Lower lobe of right lung (tissue), 2 donors: ENCODE measurements at regions not wholly inside any gene's neighbourhood (a gene's known extent, or its start where the extent isn't known, plus 50 kb on each side); places are given as distances from the start of the nearest gene placed in this dataset.

Source experiments
- ATAC-seq, 2 donors: fragments of 200-7000 bp; cut with Tn5 transposase; one replicate each; pipeline ENCODE4 v1.9.1; 2020 to 2022; ENCODE audit warnings: mild to moderate bottlenecking in 2 of 2, moderate library complexity in 2 of 2
- DNase-seq: peaks from one replicate; pipeline ENCODE4 v3.0.0-alpha.2; 2020
- H3K27ac ChIP-seq: fragments of 200-600 bp; one replicate; pipeline ENCODE4 v1.8.0; 2022
- H3K27me3 ChIP-seq: fragments of 200-600 bp; one replicate; pipeline ENCODE4 v1.8.0; 2022; ENCODE audit warnings: low read depth
- H3K36me3 ChIP-seq: fragments of 200-600 bp; one replicate; pipeline ENCODE4 v1.8.0; 2022; ENCODE audit warnings: mild to moderate bottlenecking
- H3K4me1 ChIP-seq: fragments of 200-600 bp; one replicate; pipeline ENCODE4 v1.8.0; 2022
- H3K4me3 ChIP-seq: fragments of 200-600 bp; one replicate; pipeline ENCODE4 v1.8.0; 2022; ENCODE audit warnings: mild to moderate bottlenecking
- H3K9me3 ChIP-seq: fragments of 200-600 bp; one replicate; pipeline ENCODE4 v1.8.0; 2022
- intact Hi-C: fragments of 100-400 bp; cut with DNase I; formaldehyde crosslinking; loops from one replicate; pipeline ENCODE4 v1.11.0; 2022
- TF ChIP-seq, protein P1 (sequence below): fragments of 200-600 bp; IDR thresholded peaks from one replicate; pipeline ENCODE4 v1.8.0; 2022; ENCODE audit warnings: antibody characterized with exemption, mild to moderate bottlenecking
- donor health status: DM: no; HTN: yes; CAD: no; lungs with severe emphysema.

DNA sequence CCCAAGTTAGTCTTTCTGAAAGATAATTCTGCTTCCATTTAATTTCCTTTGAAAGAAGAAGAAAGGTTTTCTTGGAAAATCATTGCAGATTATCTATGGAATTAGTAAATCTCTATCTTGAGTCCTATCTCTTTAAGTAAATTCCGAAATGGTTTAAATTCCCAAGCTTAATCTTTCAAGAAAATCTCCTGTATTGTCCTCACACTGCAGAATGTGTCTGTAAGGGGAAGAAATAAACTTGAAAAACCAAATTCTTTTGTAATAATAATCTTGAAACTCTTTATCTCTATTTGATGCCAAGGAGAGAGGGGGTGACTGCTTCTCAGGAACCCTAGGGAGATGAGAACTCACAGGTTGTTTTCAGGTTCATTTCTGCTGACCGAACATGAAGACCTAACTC lies 150.8 kb upstream of the ARHGAP28 start:
- TF ChIP-seq, protein P1, sequence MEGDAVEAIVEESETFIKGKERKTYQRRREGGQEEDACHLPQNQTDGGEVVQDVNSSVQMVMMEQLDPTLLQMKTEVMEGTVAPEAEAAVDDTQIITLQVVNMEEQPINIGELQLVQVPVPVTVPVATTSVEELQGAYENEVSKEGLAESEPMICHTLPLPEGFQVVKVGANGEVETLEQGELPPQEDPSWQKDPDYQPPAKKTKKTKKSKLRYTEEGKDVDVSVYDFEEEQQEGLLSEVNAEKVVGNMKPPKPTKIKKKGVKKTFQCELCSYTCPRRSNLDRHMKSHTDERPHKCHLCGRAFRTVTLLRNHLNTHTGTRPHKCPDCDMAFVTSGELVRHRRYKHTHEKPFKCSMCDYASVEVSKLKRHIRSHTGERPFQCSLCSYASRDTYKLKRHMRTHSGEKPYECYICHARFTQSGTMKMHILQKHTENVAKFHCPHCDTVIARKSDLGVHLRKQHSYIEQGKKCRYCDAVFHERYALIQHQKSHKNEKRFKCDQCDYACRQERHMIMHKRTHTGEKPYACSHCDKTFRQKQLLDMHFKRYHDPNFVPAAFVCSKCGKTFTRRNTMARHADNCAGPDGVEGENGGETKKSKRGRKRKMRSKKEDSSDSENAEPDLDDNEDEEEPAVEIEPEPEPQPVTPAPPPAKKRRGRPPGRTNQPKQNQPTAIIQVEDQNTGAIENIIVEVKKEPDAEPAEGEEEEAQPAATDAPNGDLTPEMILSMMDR = no peak
- DNase-seq (no peak), ATAC-seq (no peak)
- Histone ChIP-seq H3K27ac (no peak overlapping the region), H3K4me3 (no peak overlapping the region), H3K36me3 (no peaks in the 10 kb centered on the region), H3K4me1 (no peaks in the 10 kb centered on the region), H3K9me3 (no peaks in the 10 kb centered on the region), H3K27me3 (no peaks in the 10 kb centered on the region)
- intact Hi-C loops = no loop called here

DNA sequence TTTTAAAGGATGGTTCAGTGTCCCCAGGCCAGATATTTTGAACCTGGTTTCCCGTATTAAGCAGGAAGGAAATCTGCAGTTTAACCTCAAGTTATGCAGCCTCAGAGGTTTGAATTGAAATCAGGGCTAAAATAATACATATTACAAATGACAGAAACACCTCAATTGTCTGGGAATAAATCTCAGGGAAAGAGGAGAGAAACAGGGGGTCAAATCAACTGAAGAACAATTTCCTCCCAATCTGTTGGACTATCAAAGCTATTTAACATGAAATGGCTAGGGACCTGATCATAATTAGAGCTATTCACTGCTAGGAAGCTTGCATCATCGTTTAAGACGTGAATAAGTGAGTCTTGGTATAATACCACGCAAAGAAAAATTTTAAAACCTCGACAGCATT lies 150.0 kb upstream of the ARHGAP28 start:
- Histone ChIP-seq H3K27ac (no peak overlapping the region), H3K9me3 (no peaks in the 10 kb centered on the region), H3K27me3 (no peaks in the 10 kb centered on the region), H3K4me3 (no peak overlapping the region), H3K36me3 (no peaks in the 10 kb centered on the region), H3K4me1 (no peaks in the 10 kb centered on the region)
- no peak for ATAC-seq
- intact Hi-C loops = no loop called here
- no peak for DNase-seq
- TF ChIP-seq, protein P1 = no peak

DNA sequence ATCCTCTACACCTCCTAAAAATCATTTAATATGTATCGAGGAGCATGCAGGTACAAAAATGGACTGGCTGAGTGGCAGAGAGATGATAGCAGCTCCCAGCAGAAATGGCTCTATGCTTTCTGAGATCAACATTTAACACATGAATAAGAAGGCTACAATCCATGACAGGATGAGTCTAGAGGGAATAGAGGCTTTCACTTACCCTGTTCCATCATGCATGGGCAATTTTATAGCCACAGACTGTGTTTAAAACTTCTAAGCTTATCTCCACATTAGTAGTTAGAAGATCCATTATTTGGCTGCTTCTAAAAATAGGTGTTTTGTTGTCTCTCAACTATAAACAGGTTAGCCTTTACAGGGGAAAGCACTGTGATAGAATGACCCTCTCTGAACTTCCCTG lies 149.1 kb upstream of the ARHGAP28 start:
- Histone ChIP-seq H3K27ac (no peak overlapping the region), H3K36me3 (no peaks in the 10 kb centered on the region), H3K4me1 (no peaks in the 10 kb centered on the region), H3K27me3 (no peaks in the 10 kb centered on the region), H3K9me3 (no peaks in the 10 kb centered on the region), H3K4me3 (no peak overlapping the region)
- DNase-seq = no peak
- TF ChIP-seq, protein P1 = no peak
- no peak for ATAC-seq
- intact Hi-C loops = no loop called here

DNA sequence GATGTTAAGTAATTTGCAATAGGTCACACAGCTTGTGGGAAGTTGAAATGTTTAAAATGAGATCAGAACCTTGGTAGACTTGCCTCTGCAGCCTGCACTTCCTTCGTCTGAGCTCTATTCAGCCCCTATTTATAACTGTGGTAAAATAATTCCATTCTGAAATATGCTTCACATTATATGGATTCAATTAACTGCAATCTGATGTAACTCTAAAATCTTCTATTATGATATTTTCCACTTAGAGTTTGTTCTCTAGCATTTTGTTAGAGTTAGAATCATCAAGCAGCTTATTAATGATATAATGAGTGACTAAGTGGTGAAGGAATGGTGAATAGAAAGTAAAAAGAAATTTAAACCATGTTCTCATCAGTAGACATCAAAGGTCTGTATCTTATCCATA lies 139.6 kb upstream of the ARHGAP28 start:
- Histone ChIP-seq H3K4me3 (no peak overlapping the region), H3K9me3 (no peaks in the 10 kb centered on the region), H3K27ac (no peak overlapping the region), H3K36me3 (no peaks in the 10 kb centered on the region), H3K4me1 (peaks cover 10% of the 10 kb centered on the region), H3K27me3 (no peaks in the 10 kb centered on the region)
- no peak for ATAC-seq
- DNase-seq = no peak
- intact Hi-C loops = no loop called here
- TF ChIP-seq, protein P1 = no peak

DNA sequence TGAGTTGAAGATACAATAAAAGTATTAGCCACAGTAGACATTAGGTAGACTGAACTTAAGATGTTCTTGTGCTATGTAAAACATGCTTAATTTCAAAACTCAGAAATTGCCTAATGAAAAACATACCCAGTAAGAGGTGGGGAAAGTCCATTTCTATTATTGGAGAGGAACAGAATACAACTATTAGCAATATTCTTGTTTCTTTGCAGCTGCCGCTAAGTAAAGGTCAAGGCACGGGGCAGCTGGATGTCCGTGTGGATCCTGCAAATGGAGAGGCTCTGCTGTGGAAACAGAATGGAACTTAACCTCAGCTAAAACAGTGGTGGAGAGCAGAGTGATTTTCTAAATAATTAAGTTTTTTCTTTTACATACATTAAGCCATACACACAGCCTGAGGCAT lies 139.2 kb upstream of the ARHGAP28 start:
- H3K4me3 ChIP-seq = no peak overlapping the region
- H3K4me1 ChIP-seq = peaks cover 10% of the 10 kb centered on the region
- intact Hi-C loops = no loop called here
- TF ChIP-seq, protein P1 = no peak
- no peaks in the 10 kb centered on the region for H3K9me3 ChIP-seq
- H3K36me3 ChIP-seq = no peaks in the 10 kb centered on the region
- H3K27me3 ChIP-seq = no peaks in the 10 kb centered on the region
- no peak overlapping the region for H3K27ac ChIP-seq
- no peak for ATAC-seq
- no peak for DNase-seq

DNA sequence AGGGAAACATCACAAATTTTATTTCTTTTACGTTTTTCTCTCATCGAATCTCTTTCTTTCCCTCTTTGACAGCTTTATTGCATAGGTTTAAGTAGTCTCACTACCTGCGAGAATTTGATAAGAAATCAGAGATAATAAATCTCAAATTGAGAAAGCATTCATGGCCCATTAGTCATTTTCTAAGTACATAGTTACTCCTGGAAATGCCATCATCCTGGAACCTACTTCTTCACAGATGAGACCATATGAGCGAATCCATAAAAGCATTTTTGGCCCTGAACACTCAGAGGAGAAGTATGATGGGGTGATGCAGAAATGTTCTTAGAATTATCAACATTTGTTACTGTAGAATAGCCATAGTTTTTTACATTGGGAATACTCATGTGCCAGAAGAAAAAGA lies 138.0 kb upstream of the ARHGAP28 start:
- no peaks in the 10 kb centered on the region for H3K27me3 ChIP-seq
- no peaks in the 10 kb centered on the region for H3K9me3 ChIP-seq
- H3K27ac ChIP-seq = no peak overlapping the region
- H3K36me3 ChIP-seq = no peaks in the 10 kb centered on the region
- H3K4me1 ChIP-seq = peaks cover 10% of the 10 kb centered on the region
- ATAC-seq (no peak), DNase-seq (no peak)
- TF ChIP-seq, protein P1 = no peak
- H3K4me3 ChIP-seq = no peak overlapping the region
- intact Hi-C loops = no loop called here
